HG03439 (cell line): ENCODE measurements at regions not wholly inside any gene's neighbourhood (a gene's known extent, or its start where the extent isn't known, plus 50 kb on each side); places are given as distances from the start of the nearest gene placed in this dataset.

Experiments used
- ATAC-seq: cut with Tn5 transposase; IDR thresholded peaks from one replicate; pipeline ENCODE4 v1.9.1; 2021; ENCODE audit warnings: mild to moderate bottlenecking, moderate library complexity; ENCODE audit not compliant: unreplicated experiment

DNA sequence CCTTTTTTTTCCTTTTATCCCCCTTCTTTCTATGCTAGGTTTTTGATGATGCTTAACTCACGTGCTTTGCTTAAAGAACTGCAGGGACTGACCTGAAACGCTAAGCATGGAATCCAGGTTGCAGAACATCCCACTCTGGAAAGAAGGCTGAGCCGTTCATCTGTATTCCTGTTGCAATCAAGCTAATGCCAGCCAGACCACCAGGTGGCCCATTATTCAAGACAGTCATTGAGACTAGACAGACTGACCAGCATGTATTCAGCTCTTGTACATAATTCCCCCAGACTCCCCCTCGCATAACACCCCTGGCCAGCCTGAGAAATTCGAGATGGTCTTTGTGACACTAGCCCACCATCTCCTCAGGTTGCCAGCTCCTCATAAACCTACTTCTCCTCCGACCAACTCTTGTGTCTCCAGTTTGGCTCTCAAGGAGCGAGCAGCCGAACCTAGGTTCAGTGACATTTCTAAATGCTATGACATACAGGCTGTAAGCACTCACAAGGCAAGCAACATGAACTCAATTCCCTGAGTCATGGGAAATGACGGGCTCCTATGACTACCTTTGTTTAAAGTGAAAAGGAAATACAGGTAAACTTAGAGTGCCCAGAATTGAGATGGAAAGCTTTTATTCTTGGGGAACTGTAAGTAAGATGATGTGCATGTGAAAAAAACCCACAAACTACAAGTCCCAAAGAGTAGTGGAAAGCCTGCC, 309.3 kb upstream of the CDYL start:
- ATAC-seq: no peak

DNA sequence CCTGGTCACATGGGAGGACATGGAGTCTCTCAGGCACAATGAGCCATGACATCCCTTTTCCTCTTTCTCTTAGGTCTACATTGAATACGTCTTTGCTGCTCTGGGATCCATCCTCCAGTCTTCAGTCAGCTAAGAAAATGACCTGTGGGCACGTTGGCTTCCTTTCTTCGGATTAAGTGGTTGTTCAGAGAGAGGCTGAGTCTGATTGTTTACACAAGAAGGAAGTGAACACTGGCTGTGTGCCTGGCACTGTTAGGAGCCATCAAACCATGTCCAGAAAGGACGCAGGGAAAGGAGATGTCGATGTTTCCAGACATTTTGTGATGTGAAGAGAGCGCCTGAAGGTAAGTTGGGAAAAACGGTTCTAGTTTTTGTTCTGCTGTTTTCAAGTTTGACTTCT, 309.9 kb upstream of the CDYL start:
- no peak for ATAC-seq

DNA sequence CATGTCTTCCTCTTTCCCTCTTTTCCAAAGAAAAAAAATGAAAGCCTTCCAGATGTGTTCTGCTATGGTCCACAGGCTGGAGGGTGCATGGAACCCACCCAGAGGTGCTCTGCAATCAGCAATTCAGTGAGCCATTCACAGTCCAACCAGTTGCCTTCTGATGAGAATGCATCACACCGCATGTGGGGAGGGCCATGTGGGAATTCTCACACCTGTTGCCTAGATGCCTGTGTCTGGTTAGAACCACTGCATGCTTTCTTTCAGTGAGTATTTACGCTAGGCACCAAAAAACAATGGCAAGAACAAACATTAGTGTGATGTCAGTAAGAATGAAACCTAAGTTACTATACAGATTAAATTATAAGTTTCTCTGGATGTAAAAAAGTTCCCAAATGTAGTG, 311.6 kb upstream of the CDYL start:
- no peak for ATAC-seq

DNA sequence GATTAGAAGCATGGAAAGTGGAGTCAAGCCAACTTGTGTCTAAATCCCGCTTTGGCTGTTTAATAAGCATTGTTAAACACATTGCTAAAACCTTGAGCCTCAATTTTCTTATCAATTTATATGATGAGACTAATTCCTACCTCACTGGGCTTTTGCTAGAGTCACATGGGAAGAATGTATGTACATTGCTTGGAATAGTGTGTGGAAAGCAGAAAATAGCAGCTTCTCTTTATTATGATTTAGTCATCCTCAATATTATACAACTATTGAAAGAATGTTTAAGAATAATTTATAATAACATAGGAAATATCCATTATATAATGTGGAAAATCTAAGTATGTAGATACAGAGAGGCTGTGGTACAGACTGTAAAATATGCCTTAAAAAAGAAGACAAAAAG, 313.0 kb upstream of the CDYL start:
- no peak for ATAC-seq

DNA sequence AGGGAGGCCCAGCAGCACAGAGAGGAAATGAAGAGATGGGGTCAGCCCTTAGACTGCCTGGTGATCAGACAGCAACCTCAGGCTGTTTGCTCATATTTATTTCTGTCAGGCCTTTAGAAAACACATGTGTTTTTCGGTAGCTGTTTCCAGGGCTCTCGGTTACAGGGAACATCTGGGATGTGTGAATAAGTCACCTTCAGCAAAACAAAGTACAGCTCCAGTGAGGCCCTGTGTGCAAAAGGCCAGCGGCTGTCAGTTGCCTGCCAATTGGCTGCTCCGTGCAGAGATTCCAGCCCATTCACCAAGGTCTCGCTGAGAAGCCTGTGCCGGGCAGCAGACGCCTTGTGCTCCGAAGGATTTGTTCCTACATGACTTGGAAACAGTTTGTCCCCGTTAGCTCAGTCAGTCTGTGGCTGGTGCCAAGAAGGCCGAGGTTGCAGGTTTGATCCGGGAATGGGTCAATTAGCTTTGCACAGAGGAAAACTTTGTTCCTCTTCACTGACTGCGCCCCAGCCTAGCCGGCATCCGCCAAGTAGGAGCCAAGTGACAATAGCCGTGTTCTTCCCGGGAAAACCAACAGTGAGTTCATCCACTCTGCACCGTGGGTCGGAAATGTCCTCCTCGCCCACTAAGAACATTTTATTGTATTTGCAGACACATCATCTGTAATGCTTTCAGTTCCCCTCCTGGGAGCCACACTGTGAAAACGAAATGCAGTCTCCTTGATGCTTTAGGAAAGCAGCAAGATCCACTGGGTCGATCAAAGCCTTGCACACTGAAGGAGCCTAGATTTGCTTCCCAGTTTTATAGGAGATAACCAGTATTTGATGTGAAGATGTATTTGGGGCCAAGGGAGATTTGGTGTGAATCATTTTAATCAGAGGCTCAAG, 315.4 kb upstream of the CDYL start:
- ATAC-seq: no peak

DNA sequence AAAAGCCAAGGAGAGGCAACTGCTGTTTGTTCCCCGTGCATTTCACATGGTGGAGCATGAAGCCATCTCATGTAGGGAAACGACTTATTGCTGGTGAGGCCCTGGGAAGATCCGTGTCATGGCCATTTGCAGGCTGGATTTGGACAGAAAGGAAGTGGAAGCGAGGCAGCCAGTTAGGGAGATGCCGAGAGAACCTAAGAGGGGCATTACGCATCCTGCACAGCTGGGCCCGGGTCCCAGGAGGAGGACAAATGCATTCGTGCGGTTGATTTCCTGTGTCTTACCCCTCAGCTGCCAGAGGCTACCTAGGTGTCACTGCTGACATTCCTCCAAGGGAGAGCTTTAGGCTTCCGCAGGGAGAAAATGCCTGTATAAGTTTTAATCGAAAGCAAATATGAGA, 316.2 kb upstream of the CDYL start:
- ATAC-seq: no peak

DNA sequence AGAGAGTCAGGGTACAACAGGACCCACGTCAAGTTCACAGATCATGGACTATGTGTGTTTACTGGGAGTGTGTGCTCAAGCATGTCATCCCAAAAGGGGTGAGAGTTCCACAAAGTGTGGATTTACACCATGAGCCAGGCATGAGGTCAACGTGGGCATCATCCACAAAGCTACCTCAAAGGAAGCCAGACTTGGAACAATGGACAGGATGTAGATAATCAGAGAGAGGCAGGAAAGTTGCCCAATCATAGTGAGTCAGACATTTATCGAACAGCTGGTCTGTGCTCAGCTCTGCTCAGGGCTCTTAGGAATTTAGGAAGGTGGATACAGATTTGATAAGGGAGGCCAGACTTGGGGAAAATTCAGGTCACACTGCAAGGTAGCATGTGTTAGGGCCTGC, 317.2 kb upstream of the CDYL start:
- ATAC-seq: no peak

DNA sequence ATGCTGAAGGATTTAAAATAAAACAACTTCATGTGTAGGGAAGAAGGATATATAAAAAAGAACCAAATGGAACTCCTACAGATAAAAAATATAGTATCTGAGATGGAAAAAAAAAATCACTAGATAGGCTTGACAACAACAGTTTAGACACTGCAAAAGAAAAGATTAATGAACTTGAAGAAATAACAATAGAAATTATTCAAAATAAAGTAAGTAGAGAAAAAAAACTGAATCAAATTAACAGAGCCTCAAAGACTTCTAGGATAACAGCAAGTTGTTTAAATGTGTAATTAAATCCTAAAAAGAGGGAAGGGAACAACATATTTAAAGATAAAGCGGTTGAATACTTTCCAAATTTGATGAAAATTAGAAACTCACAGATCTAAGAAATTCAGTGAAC, 316.3 kb upstream of the ECI2 start:
- ATAC-seq: no peak

DNA sequence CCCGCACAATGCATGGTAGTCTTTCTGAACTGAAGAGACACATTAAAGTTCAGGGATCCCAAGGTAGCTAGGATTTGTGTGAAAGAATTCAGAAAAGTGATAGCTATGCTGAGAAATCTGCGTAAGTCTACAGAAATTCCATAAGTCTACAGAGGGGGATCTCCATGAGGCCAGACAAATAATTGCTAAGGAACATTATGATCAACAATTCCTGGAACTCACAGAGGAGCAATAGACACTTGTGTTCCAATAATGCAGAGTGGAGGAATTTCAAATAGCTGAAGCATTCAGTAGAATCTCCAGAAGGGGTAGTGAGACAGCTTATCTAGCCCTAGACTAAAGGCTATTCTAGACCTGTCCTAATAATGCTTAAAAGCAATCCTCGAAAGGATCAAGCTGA, 315.7 kb upstream of the ECI2 start:
- ATAC-seq: no peak

DNA sequence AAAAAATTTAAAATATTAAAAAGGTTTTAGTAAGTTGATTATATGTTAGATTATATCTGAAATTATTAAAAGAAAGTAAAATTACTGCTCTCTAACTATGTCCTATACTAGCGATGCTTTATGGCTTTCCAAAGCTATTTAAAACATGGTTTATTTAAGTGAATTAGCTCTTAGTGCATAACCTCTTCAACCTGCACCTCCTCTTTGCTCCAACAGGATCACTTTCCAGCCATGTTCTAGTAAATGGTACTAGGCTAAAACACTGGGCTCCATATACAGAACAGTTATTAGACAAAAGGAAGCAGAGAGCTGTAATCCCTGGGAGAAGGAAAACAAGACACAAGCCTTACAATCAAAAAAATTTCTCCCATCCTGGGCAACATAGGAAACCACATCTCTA, 314.9 kb upstream of the ECI2 start:
- ATAC-seq: no peak

DNA sequence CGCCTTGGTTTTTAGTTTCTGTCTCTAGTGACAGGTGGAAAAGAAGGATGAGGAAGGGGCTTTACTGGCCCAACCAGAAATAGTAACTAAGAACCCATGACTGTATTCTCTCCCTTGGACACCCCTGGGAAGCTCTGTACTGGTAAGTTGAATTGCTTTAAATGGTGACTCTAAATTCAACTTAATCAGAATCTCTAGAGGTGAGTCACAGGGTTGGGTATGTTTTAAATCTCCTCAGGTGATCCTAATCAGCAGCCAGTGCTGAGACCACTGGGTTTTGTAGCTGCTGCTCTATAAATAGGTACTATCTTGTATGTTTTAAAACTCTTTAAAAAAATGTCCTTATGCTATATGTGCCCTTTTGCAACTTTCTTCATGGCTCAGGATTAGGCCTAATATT, 314.0 kb upstream of the ECI2 start:
- ATAC-seq: no peak

DNA sequence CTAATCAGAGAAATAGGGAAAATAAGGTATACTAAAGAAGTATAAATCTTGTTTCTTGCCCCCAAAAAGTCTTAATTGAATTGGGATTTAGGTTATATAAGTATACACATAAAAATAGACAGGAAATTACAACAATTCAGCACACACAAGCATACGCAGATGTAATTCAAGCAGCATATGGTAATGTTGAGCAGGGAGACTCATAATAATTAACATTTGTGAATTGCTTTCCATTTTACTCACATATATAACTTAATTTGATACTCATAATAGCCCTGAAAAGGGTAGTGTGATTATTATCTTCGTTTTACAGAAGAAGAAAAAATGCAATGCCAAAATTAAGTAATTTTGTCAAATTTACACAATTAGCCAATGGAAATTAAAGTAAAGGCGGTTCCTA, 313.5 kb upstream of the ECI2 start:
- ATAC-seq: no peak

DNA sequence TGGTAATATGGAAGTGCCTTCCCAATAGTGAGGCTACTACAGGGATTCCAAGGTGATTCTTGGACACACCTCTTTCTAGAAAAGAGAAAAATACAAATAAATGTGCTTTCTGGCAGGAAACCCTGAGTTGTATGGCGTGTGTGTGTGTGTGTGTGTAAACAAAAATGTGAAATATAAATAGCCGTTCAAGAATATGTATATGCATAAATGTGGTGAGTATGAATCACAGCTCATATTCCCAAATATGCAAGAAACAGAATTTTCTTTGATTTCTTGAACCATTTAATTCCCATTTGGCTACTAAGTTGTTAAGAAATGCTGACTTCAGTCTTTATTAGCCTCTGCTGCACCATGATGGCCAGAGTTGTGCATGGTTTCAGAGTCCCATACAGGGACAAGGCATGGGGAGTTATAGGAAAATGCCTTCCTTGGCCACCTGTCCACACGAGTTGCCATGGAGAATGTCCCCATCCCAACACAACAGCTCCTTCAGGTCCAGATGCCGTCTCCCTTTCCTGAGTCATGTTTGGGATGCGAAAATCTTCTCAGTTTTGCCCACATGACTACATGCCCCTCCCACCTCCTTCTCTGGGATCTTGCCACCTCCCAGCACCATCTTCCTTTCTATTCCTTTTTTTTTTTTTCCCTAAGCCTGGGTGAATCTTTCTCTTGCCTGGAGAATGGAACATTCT, 312.4 kb upstream of the ECI2 start:
- ATAC-seq: no peak

DNA sequence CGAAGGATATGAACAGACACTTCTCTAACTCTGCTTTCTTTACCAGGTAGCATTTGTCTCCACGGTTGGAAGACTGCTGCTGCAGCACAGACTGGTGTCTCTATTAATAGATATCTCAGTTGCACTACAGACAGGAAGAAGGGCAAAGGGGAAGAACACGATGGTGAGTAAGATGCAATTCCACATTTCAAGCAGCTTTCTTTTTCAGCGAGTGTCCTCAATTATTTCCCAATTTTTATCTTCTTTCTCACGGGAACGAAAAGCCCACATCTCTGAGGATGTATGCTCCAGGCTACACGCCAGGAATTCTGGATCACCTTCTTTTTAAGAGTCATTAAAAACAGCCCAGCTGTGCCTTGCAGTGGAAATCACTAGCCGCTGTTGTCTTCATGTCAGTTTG, 311.6 kb upstream of the ECI2 start:
- no peak for ATAC-seq

DNA sequence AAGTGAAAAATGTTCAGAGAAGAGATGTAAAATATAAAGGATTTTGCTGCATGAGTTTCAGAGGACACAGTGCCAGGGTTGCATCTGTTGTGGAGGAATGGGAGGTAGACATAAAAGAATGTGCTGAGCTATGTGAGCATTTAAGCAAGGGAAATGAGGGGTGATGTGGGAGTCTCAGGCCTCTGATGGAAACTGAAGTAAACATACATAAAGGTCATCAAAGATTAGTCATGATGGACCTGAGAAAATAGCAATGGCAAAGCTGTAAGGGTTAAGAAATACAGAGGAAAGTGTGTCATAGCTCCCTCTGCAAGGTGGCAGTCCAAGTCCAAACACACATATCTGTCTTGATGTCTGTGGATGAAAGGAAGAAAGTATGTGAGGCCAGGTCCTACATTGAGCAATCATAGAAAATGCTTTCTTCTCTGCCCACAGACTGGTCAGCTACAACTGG, 306.6 kb upstream of the ECI2 start:
- ATAC-seq: no peak

DNA sequence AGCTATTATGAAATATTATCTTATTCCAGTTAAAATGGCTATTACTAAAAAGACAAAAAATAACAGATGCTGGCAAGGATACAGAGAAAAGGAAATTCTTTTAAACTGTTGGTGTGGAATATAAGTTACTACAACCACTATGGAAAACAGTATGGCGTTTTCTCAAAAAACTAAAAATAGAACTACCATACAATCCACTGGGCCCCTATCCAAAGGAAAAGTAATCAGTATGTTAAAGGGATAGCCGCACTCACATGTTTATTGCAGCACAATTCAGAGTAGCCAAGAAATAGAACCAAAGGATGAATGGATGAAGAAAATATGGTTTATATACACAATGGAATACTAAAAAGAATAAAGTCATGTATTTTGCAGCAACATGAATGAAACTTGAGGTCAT, 303.8 kb upstream of the ECI2 start:
- no peak for ATAC-seq

DNA sequence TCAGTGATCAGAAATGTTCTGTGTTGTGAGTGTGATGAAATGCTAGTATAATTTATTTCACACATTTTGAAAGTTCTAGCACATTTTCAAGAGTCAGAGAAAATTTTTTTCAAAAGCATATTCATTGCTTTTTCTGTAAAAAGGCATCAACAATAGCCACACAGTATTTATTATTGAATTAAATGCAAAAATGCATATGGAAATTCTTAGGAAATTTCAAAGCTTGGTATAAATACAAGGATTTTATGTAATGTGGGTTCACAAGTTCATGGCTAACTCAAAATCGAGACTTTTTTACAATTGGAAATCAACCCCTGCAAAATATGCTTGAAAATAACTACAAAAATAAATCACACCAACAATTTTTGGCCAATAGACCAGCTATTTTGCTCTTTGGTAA, 302.0 kb upstream of the ECI2 start:
- no peak for ATAC-seq

DNA sequence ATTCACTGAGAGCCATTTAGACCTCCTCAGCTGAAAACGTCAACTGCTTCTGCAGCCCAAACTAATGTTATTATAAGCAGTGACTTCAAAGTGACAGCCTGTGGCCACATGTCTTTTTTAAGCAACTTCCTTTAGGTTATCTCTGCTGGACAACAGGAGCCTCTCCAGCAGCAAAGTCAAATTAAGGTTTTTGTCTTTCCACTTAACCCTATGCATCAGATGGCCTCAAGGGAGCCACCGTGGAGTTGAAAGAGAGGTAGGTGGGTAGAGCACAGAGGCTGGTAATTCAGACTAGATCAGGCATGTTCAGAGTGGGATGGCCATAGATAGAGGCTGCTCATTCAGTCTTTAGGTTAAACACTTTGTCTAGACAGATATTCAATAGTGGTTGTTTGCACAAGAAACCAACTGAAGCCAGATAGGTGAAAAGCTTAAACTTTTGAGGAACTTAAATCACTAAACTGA, 300.6 kb upstream of the ECI2 start:
- no peak for ATAC-seq

DNA sequence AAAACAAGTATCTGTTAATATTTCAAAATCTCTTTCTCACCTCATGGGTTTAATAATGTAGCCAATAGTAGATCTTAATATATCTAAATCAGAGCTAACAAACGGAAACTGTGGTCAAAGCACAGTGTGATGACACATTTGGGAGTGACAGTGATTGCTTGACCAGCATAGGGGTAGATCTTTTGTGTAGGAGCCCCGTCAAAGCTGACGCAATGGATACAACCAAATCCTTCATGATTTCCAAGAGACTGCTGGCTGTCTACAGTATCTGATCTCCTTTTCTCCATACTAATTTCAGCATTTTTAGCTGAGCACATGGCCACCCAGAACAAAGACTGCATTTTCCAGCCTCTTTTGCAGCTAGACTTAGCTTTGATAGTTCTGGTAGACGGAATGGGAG, 299.3 kb upstream of the ECI2 start:
- no peak for ATAC-seq

DNA sequence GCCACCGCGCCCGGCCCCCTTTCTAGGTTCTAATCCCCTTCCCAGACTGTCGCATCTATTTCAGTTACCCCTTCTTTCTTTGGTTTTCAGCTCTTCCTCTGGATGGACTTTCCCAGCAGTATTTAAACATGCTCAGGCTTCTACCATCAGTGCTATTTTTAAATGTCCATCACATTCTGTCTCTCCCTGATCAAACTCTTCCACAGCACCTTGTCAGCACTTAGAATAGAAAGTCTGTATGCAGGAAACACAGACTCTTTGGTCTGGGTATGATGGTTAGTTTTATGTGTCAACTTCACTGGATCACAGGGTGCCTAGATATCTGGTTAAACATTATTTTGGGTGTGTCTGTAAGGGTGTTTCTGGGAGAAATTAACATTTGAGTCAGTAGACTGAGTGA, 297.8 kb upstream of the ECI2 start:
- no peak for ATAC-seq

DNA sequence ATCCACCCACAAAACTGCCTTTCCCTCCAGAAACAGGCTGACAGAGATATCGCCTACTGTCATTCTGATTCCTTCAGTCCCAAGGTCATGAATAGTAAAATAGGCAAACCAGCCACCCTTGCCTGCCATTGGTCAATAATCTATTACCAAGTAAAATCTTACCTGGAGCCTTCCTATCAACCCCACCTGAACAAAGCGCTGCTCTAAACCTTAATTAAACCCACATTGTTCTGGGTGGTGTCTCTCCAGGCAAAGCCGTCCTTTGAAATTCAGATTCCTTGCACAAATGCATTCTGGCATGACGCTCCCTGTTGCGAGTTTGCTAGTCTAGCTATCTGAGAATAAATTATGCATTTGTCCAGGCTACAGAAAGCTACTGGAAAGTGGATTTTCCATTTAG, 291.6 kb upstream of the ECI2 start:
- no peak for ATAC-seq

DNA sequence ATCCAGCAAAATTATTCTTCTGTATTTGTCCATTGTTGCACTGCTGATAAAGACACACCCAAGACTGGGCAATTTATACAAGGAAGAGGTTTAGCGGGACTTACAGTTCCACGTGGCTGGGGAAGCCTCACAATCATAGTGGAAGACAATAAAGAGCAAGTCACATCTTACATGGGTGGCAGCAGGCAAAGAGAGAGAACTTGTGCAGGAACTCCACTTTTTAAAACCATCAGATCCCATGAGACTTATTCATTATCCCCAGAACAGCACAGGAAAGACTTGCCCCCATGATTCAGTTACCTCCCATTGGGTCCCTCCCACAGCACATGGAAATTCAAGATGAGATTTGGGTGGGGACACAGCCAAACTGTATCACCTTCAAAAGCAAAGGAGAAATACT, 286.5 kb upstream of the ECI2 start:
- ATAC-seq: no peak
